Breast epithelium (tissue), 3 donors: ENCODE measurements at regions not wholly inside any gene's neighbourhood (a gene's known extent, or its start where the extent isn't known, plus 50 kb on each side); places are given as distances from the start of the nearest gene placed in this dataset.

Source experiments
- CTCF ChIP-seq, 3 donors: fragments of 450-650 bp; IDR thresholded peaks; one replicate each; pipeline ENCODE4 v1.5.1; 2016 to 2017; ENCODE audit warnings: antibody characterized with exemption in 3 of 3, mild to moderate bottlenecking in 3 of 3, moderate library complexity in 3 of 3
- POLR2A ChIP-seq: fragments of 450-650 bp; IDR thresholded peaks from one replicate; pipeline ENCODE4 v1.6.1; 2016; ENCODE audit warnings: antibody characterized with exemption, mild to moderate bottlenecking, moderate library complexity
- POLR2AphosphoS5 ChIP-seq, 3 donors: sonication (generic); formaldehyde crosslinking; IDR thresholded peaks; one replicate each; pipeline ENCODE4 v1.6.1; 2017; ENCODE audit warnings: antibody characterized with exemption in 3 of 3

GRCh38 chr14:61898568-61898967, 136.3 kb downstream of the SNAPC1 start:
- TF ChIP-seq POLR2A (no peak), CTCF (IDR thresholded peaks at IDR 0.05) (no peak), POLR2AphosphoS5 (IDR thresholded peaks at IDR 0.05) (no peak)
